ENCODE measurements at regions not wholly inside any gene's neighbourhood (a gene's known extent, or its start where the extent isn't known, plus 50 kb on each side); places are given as distances from the start of the nearest gene placed in this dataset.

GRCh38 chr6:62492192-62492822 is 206.3 kb upstream of the KHDRBS2 start:
- no peak for TF ChIP-seq CHD2 (IDR thresholded peaks at IDR 0.05; ENCODE audit: low read length, partially characterized antibody)
- no peak for TF ChIP-seq EP300 (IDR thresholded peaks at IDR 0.05; ENCODE audit: borderline replicate concordance in 1 of 2, low read depth in 1 of 2, low read length in 1 of 2)
- TF ChIP-seq, protein P1, sequence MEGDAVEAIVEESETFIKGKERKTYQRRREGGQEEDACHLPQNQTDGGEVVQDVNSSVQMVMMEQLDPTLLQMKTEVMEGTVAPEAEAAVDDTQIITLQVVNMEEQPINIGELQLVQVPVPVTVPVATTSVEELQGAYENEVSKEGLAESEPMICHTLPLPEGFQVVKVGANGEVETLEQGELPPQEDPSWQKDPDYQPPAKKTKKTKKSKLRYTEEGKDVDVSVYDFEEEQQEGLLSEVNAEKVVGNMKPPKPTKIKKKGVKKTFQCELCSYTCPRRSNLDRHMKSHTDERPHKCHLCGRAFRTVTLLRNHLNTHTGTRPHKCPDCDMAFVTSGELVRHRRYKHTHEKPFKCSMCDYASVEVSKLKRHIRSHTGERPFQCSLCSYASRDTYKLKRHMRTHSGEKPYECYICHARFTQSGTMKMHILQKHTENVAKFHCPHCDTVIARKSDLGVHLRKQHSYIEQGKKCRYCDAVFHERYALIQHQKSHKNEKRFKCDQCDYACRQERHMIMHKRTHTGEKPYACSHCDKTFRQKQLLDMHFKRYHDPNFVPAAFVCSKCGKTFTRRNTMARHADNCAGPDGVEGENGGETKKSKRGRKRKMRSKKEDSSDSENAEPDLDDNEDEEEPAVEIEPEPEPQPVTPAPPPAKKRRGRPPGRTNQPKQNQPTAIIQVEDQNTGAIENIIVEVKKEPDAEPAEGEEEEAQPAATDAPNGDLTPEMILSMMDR (IDR thresholded peaks at IDR 0.05), result no peak
- no peak for TF ChIP-seq POLR2AphosphoS5 (IDR thresholded peaks at IDR 0.05; ENCODE audit: low read depth, low read length)
- TF ChIP-seq SMC3 (IDR thresholded peaks at IDR 0.05; ENCODE audit: low read depth, low read length), result no peak
